Panc1 (cell line): ENCODE measurements at regions not wholly inside any gene's neighbourhood (a gene's known extent, or its start where the extent isn't known, plus 50 kb on each side); places are given as distances from the start of the nearest gene placed in this dataset.

Source experiments
- CTCF ChIP-seq: fragments of 450-650 bp; IDR thresholded peaks from 2 replicates; pipeline ENCODE4 v1.5.1; 2017; ENCODE audit warnings: mild to moderate bottlenecking
- POLR2AphosphoS5 ChIP-seq: IDR thresholded peaks from 2 replicates; pipeline ENCODE4 v1.6.1; 2012; ENCODE audit warnings: mild to moderate bottlenecking, low read depth, low read length, moderate library complexity
- SIN3A ChIP-seq: IDR thresholded peaks from 2 replicates; pipeline ENCODE4 v1.6.1; 2012; ENCODE audit warnings: low read depth, mild to moderate bottlenecking, low read length, moderate library complexity, borderline replicate concordance; ENCODE audit not compliant: insufficient read depth
- TF ChIP-seq, protein P1 (sequence below), 2 experiments: IDR thresholded peaks; 2 replicates each; pipeline ENCODE4 v1.6.1; 2011 to 2012; ENCODE audit warnings: low read depth in 2 of 2, control low read depth in 1 of 2, low read length in 1 of 2, mild to moderate bottlenecking in 1 of 2, moderate library complexity in 1 of 2; ENCODE audit not compliant: insufficient read depth in 1 of 2

- TF ChIP-seq POLR2AphosphoS5 (no peak), CTCF (no peak), SIN3A (no peak)
- TF ChIP-seq, protein P1, sequence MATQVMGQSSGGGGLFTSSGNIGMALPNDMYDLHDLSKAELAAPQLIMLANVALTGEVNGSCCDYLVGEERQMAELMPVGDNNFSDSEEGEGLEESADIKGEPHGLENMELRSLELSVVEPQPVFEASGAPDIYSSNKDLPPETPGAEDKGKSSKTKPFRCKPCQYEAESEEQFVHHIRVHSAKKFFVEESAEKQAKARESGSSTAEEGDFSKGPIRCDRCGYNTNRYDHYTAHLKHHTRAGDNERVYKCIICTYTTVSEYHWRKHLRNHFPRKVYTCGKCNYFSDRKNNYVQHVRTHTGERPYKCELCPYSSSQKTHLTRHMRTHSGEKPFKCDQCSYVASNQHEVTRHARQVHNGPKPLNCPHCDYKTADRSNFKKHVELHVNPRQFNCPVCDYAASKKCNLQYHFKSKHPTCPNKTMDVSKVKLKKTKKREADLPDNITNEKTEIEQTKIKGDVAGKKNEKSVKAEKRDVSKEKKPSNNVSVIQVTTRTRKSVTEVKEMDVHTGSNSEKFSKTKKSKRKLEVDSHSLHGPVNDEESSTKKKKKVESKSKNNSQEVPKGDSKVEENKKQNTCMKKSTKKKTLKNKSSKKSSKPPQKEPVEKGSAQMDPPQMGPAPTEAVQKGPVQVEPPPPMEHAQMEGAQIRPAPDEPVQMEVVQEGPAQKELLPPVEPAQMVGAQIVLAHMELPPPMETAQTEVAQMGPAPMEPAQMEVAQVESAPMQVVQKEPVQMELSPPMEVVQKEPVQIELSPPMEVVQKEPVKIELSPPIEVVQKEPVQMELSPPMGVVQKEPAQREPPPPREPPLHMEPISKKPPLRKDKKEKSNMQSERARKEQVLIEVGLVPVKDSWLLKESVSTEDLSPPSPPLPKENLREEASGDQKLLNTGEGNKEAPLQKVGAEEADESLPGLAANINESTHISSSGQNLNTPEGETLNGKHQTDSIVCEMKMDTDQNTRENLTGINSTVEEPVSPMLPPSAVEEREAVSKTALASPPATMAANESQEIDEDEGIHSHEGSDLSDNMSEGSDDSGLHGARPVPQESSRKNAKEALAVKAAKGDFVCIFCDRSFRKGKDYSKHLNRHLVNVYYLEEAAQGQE (IDR thresholded peaks at IDR 0.05; ENCODE audit: insufficient read depth in 1 of 2, low read depth in 2 of 2, low read length in 1 of 2): no peak
These were observed 724.3 kb downstream of the HDGFL1 start for GRCh38 chr6:23293653-23294052.
